H9 (cell line): ENCODE measurements at regions not wholly inside any gene's neighbourhood (a gene's known extent, or its start where the extent isn't known, plus 50 kb on each side); places are given as distances from the start of the nearest gene placed in this dataset.

Experiments used
- DNase-seq: peaks from one replicate; pipeline ENCODE4 v3.0.0-alpha.2; 2017
- H2AFZ ChIP-seq: one replicate; pipeline ENCODE4 v1.6.1; 2013; ENCODE audit warnings: mild to moderate bottlenecking, low read length, control low read depth, moderate library complexity
- H2AK5ac ChIP-seq: 2 replicates; pipeline ENCODE4 v1.6.1; 2013; ENCODE audit warnings: low read length, control low read depth, mixed read lengths; ENCODE audit not compliant: insufficient read length
- H2BK120ac ChIP-seq: one replicate; pipeline ENCODE4 v1.6.1; 2013; ENCODE audit warnings: low read depth, mild to moderate bottlenecking, low read length, control low read depth, inconsistent platforms; ENCODE audit not compliant: poor library complexity, severe bottlenecking
- H2BK12ac ChIP-seq: 2 replicates; pipeline ENCODE4 v1.6.1; 2013; ENCODE audit warnings: low read length, control low read depth, mixed read lengths, low read depth; ENCODE audit not compliant: insufficient read length
- H2BK15ac ChIP-seq: 2 replicates; pipeline ENCODE4 v1.6.1; 2013; ENCODE audit warnings: low read depth, low read length, control low read depth
- H2BK20ac ChIP-seq: one replicate; pipeline ENCODE4 v1.6.1; 2013; ENCODE audit warnings: low read depth, mild to moderate bottlenecking, low read length, control low read depth, inconsistent platforms; ENCODE audit not compliant: poor library complexity, severe bottlenecking
- H2BK5ac ChIP-seq: 2 replicates; pipeline ENCODE4 v1.6.1; 2013; ENCODE audit warnings: low read length, control low read depth, mixed read lengths; ENCODE audit not compliant: insufficient read length
- H3K14ac ChIP-seq: 2 replicates; pipeline ENCODE4 v1.6.1; 2013; ENCODE audit warnings: low read length, control low read depth; ENCODE audit not compliant: insufficient read depth
- H3K18ac ChIP-seq: 2 replicates; pipeline ENCODE4 v1.6.1; 2013; ENCODE audit warnings: low read depth, mild to moderate bottlenecking, mixed read lengths, low read length, control low read depth; ENCODE audit not compliant: insufficient read length
- H3K23ac ChIP-seq: 2 replicates; pipeline ENCODE4 v1.6.1; 2013; ENCODE audit warnings: low read length, control low read depth, mixed read lengths, low read depth; ENCODE audit not compliant: insufficient read length
- H3K23me2 ChIP-seq: 2 replicates; pipeline ENCODE4 v1.6.1; 2013; ENCODE audit warnings: low read depth, mild to moderate bottlenecking, mixed read lengths, low read length, control low read depth; ENCODE audit not compliant: insufficient read length, poor library complexity, severe bottlenecking
- H3K27ac ChIP-seq: 2 replicates; pipeline ENCODE4 v1.5.1; 2013; ENCODE audit warnings: low read length, control low read depth, mixed read lengths, low read depth; ENCODE audit not compliant: insufficient read length
- H3K27me3 ChIP-seq: 2 replicates; pipeline ENCODE4 v1.6.1; 2013; ENCODE audit warnings: low read length, control low read depth, inconsistent platforms; ENCODE audit not compliant: insufficient read depth
- H3K4ac ChIP-seq: 2 replicates; pipeline ENCODE4 v1.6.1; 2013; ENCODE audit warnings: low read depth, mild to moderate bottlenecking, control low read depth, inconsistent platforms, low read length, moderate library complexity
- H3K4me1 ChIP-seq: 2 replicates; pipeline ENCODE4 v1.6.1; 2013; ENCODE audit warnings: low read length, control low read depth, inconsistent platforms; ENCODE audit not compliant: insufficient read depth
- H3K4me2 ChIP-seq: 2 replicates; pipeline ENCODE4 v1.6.1; 2013; ENCODE audit warnings: low read length, control low read depth, mixed read lengths; ENCODE audit not compliant: insufficient read length, insufficient read depth
- H3K56ac ChIP-seq: 2 replicates; pipeline ENCODE4 v1.6.1; 2013; ENCODE audit warnings: low read depth, mild to moderate bottlenecking, mixed read lengths, low read length, control low read depth; ENCODE audit not compliant: insufficient read length
- H3K79me1 ChIP-seq: 2 replicates; pipeline ENCODE4 v1.6.1; 2013; ENCODE audit warnings: low read depth, mild to moderate bottlenecking, moderate library complexity, low read length, control low read depth, inconsistent platforms; ENCODE audit not compliant: insufficient read depth, poor library complexity, severe bottlenecking
- H3K79me2 ChIP-seq: 2 replicates; pipeline ENCODE4 v1.6.1; 2013; ENCODE audit warnings: low read length, control low read depth, inconsistent platforms; ENCODE audit not compliant: insufficient read depth
- H3K9ac ChIP-seq: 2 replicates; pipeline ENCODE4 v1.6.1; 2013; ENCODE audit warnings: low read length, control low read depth, mixed read lengths; ENCODE audit not compliant: insufficient read length; ENCODE audit errors: extremely low read depth
- H3K9me3 ChIP-seq: one replicate; pipeline ENCODE4 v1.6.1; 2013; ENCODE audit warnings: low read depth, low read length, inconsistent platforms; ENCODE audit not compliant: control insufficient read depth
- H3T11ph ChIP-seq: one replicate; pipeline ENCODE4 v1.6.1; 2013; ENCODE audit warnings: mild to moderate bottlenecking, low read length, control low read depth, inconsistent platforms
- H4K20me1 ChIP-seq: one replicate; pipeline ENCODE4 v1.6.1; 2013; ENCODE audit not compliant: control insufficient read depth, insufficient read length, insufficient read depth
- H4K5ac ChIP-seq: 2 replicates; pipeline ENCODE4 v1.6.1; 2013; ENCODE audit warnings: low read depth, mild to moderate bottlenecking, mixed read lengths, low read length, control low read depth; ENCODE audit not compliant: insufficient read length
- H4K8ac ChIP-seq: replicated peaks from 2 replicates; pipeline ENCODE4 v1.6.1; 2013; ENCODE audit warnings: low read length, control low read depth, mixed read lengths, low read depth; ENCODE audit not compliant: insufficient read length
- H4K91ac ChIP-seq: 2 replicates; pipeline ENCODE4 v1.6.1; 2013; ENCODE audit warnings: low read depth, mild to moderate bottlenecking, moderate library complexity, mixed read lengths, low read length, control low read depth; ENCODE audit not compliant: insufficient read length
- H3K27ac Mint-ChIP-seq, 3 experiments: 2 replicates in 2 of 3; 3 replicates in 1 of 3; pipeline ENCODE4 v1.8.0; 2020 to 2021; ENCODE audit warnings: mixed read lengths in 3 of 3, mild to moderate bottlenecking in 1 of 3, moderate library complexity in 1 of 3
- H3K27me3 Mint-ChIP-seq: 2 replicates; pipeline ENCODE4 v1.8.0; 2021; ENCODE audit warnings: low read depth, mild to moderate bottlenecking, moderate library complexity, mixed read lengths
- H3K36me3 Mint-ChIP-seq, 3 experiments: 2 replicates in 2 of 3; 3 replicates in 1 of 3; pipeline ENCODE4 v1.8.0; 2020 to 2021; ENCODE audit warnings: low read depth in 3 of 3, mixed read lengths in 3 of 3; ENCODE audit not compliant: insufficient read depth in 1 of 3
- H3K4me1 Mint-ChIP-seq, 2 experiments: 2 replicates each; pipeline ENCODE4 v1.8.0; 2020; ENCODE audit warnings: mixed read lengths in 2 of 2
- H3K4me3 Mint-ChIP-seq, 2 experiments: 2 replicates in 1 of 2; 3 replicates in 1 of 2; pipeline ENCODE4 v1.8.0; 2020 to 2021; ENCODE audit warnings: mild to moderate bottlenecking in 2 of 2, mixed read lengths in 2 of 2, moderate library complexity in 1 of 2
- H3K9me3 Mint-ChIP-seq, 2 experiments: 2 replicates in 1 of 2; 3 replicates in 1 of 2; pipeline ENCODE4 v1.8.0; 2020; ENCODE audit warnings: mild to moderate bottlenecking in 2 of 2, mixed read lengths in 2 of 2, moderate library complexity in 1 of 2
- WGBS: extraction: QIAGEN DNeasy Blood & Tissue Kit; methylation state at CpG from one replicate; pipeline ENCODE4 v1.1.7; 2013; ENCODE audit warnings: missing lambda C conversion rate, low lambda C conversion rate, mixed read lengths; ENCODE audit not compliant: insufficient read length; ENCODE audit errors: extremely low coverage; 5-methylcytosine and 5-hydroxymethylcytosine counted together
- TF ChIP-seq, protein P1 (sequence below): fragments of 200-600 bp; sonication (generic); conservative IDR thresholded peaks from 3 replicates; pipeline ENCODE4 v1.8.0; 2021; ENCODE audit warnings: antibody characterized with exemption, mild to moderate bottlenecking

DNA sequence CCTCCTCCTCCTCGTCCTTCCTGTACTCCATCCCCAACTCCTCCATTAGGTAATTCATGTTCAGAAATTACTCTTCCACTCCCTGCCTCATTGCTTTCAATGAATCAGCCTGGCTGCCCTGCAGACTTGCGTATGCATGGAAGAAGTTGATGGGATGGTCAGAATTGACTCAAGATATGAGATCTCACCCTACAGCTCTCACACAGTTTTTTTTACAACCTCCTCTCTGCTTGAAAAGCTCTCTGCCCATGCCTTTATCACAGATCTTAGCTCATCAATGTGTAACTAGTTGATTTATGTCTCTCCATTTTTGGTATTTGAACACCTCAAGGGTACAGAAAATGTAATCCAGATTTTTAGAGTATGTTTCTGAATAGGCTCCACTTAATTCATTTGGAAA, 506.9 kb downstream of the TBC1D4 start:
- no CpG with 5 or more reads among the region's 2 CpGs for WGBS
- no peak overlapping the region for H3K4me3 Mint-ChIP-seq
- no peak overlapping the region for H2BK120ac ChIP-seq
- H3K27me3 ChIP-seq = no peaks in the 10 kb centered on the region
- no peak overlapping the region for H3K4ac ChIP-seq
- no peaks in the 10 kb centered on the region for H3K79me2 ChIP-seq
- H2BK20ac ChIP-seq = no peak overlapping the region
- no peak overlapping the region for H4K5ac ChIP-seq
- no peak overlapping the region for H2AK5ac ChIP-seq
- H2AFZ ChIP-seq = no peak overlapping the region
- H3K9me3 ChIP-seq = no peaks in the 10 kb centered on the region
- no peak overlapping the region for H3K23ac ChIP-seq
- no peak overlapping the region for H3K9ac ChIP-seq
- no peaks in the 10 kb centered on the region for H4K20me1 ChIP-seq
- H3K4me1 ChIP-seq = no peaks in the 10 kb centered on the region
- H3K4me2 ChIP-seq = no peak overlapping the region
- H3K23me2 ChIP-seq = no peaks in the 10 kb centered on the region
- no peaks in the 10 kb centered on the region for H3K27me3 Mint-ChIP-seq
- no peak overlapping the region for H3K27ac Mint-ChIP-seq
- no peak overlapping the region for H3K27ac ChIP-seq
- H3K14ac ChIP-seq = no peak overlapping the region
- no peak overlapping the region for H3K18ac ChIP-seq
- H2BK12ac ChIP-seq = no peak overlapping the region
- TF ChIP-seq, protein P1, sequence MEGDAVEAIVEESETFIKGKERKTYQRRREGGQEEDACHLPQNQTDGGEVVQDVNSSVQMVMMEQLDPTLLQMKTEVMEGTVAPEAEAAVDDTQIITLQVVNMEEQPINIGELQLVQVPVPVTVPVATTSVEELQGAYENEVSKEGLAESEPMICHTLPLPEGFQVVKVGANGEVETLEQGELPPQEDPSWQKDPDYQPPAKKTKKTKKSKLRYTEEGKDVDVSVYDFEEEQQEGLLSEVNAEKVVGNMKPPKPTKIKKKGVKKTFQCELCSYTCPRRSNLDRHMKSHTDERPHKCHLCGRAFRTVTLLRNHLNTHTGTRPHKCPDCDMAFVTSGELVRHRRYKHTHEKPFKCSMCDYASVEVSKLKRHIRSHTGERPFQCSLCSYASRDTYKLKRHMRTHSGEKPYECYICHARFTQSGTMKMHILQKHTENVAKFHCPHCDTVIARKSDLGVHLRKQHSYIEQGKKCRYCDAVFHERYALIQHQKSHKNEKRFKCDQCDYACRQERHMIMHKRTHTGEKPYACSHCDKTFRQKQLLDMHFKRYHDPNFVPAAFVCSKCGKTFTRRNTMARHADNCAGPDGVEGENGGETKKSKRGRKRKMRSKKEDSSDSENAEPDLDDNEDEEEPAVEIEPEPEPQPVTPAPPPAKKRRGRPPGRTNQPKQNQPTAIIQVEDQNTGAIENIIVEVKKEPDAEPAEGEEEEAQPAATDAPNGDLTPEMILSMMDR = no peak
- no peaks in the 10 kb centered on the region for H3K9me3 Mint-ChIP-seq
- no peak overlapping the region for H3T11ph ChIP-seq
- H3K56ac ChIP-seq = no peak overlapping the region
- no peaks in the 10 kb centered on the region for H3K79me1 ChIP-seq
- no peak for DNase-seq
- no peaks in the 10 kb centered on the region for H3K36me3 Mint-ChIP-seq
- H4K8ac ChIP-seq = no peak overlapping the region
- peaks cover 18 to 19% of the 10 kb centered on the region in 2 experiments for H3K4me1 Mint-ChIP-seq
- no peak overlapping the region for H2BK15ac ChIP-seq
- no peak overlapping the region for H2BK5ac ChIP-seq
- no peak overlapping the region for H4K91ac ChIP-seq
